Stimulated activated CD4-positive, alpha-beta T cell treated with anti-CD3 and anti-CD28 coated beads, Interleukin-12 subunit alpha, Interleukin-12 subunit beta, amount 100 ng/mL, for 4 hours (primary cell): ENCODE measurements at regions not wholly inside any gene's neighbourhood (a gene's known extent, or its start where the extent isn't known, plus 50 kb on each side); places are given as distances from the start of the nearest gene placed in this dataset.

ENCODE experiments used
- DNase-seq: peaks from one replicate; pipeline ENCODE4 v3.0.0-alpha.2; 2020

- no peak for DNase-seq
Observed at GRCh38 chr14:61129168-61129745, 148.2 kb downstream of the SLC38A6 start.

- DNase-seq, result no peak
Observed at GRCh38 chr14:61128382-61129167, 147.5 kb downstream of the SLC38A6 start.

GRCh38 chr14:61126603-61127498, 145.8 kb downstream of the SLC38A6 start:
- DNase-seq, result no peak

DNA sequence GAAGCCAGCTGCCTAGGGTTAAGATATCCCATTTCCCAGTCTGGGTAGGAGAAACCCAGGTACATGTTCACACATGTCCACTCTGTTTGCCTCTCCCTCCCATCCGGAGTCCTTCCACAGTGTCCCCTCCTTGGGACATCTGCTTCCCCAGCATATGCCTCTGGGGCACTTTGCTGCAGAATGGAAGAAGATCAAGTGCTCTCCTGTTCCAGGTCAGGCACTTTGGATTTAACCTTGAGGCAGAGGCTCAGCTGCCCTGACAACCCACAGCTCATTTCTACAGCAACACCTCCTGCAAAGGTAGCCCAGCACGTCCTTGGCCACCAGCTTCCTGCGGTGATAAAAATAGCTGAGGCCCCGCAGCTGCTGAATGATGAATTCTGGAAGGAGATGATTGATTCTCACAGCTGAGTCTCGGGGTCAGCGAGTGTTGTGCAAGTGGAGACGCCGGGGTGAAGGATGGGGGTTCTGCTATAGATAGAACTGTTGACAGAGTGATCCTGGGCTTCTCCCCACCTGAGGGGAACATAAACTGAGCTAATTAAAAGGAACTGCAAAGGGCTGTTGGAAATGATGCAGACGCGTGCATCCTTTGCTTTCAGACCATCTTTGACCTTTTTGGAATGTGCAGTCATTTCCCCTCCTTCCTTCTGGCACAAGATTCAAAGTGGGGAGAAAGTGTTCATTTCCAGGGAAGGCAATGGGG, 145.0 kb downstream of the SLC38A6 start:
- DNase-seq, result no peak

- DNase-seq, result no peak
Observed at GRCh38 chr14:61125041-61125866, 144.2 kb downstream of the SLC38A6 start.

GRCh38 chr14:61122862-61123261, 141.8 kb downstream of the SLC38A6 start:
- DNase-seq, result no peak

DNA sequence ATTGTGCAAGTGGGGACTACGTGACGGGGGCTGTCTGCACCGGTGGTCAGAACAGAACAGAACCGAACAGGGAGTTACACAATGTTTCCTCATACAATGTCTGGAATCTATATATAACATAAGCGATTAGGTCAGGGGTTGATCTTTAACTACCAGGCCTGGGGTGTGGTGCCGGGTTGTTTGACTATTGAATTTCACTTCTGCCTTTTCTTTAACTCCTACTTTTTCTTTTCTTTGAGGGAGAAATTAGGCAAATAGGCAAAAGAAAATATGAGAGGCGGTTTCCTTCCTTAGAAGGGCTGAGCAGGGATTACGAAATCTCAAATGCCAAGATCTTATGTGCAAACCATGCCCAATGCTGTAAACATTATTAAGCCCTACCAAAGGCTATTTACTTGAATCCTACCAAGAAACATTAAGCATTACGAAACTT, 140.3 kb downstream of the SLC38A6 start:
- DNase-seq, result no peak

- no peak for DNase-seq
Observed at GRCh38 chr14:61120576-61120975, 139.5 kb downstream of the SLC38A6 start.

GRCh38 chr14:61119006-61119405, 138.0 kb downstream of the SLC38A6 start:
- no peak for DNase-seq

GRCh38 chr14:61116369-61116768, 135.3 kb downstream of the SLC38A6 start:
- DNase-seq, result no peak

DNA sequence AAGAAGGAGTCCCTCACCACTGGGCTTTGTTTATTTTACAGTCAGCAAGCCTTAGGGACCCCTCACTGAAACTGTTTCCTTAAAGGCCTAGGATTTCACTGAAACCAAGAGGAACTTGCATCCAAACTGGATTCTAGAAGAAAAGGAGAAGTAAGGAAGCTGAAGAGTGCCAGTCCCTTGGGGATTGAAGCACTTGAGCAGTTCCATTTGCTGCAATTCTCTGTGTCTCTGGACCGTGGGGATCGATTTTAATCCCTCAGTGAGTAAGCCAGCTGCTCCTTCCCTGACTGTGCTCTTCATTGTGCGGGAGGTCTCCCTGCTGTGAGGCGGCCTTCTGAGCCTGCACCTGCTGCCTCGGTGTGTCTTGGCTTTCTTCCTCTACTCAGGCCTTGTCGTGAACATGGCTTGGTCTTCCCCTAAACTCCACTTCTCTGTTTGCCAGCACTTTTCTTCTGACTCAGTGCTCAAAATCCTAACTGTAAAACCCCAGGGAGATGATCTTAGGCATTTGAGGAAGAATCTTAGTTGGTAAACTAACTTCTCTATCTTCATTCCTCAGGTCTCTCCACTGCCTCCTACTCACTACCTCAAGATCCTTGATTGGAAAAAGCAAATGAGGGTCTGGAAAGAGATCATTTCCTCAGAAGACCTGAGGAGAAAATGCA, 132.6 kb downstream of the SLC38A6 start:
- no peak for DNase-seq

GRCh38 chr14:61112506-61112905, 131.5 kb downstream of the SLC38A6 start:
- no peak for DNase-seq

DNA sequence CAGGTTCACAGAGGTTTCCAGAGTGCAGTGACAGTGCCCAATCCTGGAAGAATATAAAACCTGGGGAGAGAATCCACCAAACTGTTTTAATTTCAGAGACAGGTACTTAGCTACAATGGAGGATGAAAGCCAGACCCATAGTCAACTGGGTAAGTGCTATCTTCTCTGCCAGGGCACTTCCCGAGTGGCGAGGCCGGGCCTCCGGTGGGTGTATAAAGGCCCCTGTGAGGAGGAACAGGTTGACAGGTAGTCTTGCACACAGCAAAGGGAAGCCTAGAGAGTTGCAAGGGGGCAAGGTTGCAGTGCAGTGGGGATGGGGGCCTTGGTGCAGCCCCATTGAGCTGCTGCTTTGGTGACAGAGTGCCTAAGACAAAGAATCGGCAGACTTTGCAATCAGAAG, 130.7 kb downstream of the SLC38A6 start:
- DNase-seq, result no peak

GRCh38 chr14:61111209-61111665, 130.2 kb downstream of the SLC38A6 start:
- no peak for DNase-seq

- no peak for DNase-seq
Observed at GRCh38 chr14:61110316-61111082, 129.5 kb downstream of the SLC38A6 start.

GRCh38 chr14:61109288-61109687, 128.2 kb downstream of the SLC38A6 start:
- no peak for DNase-seq

- DNase-seq, result no peak
Observed at GRCh38 chr14:61108496-61109141, 127.6 kb downstream of the SLC38A6 start.

DNA sequence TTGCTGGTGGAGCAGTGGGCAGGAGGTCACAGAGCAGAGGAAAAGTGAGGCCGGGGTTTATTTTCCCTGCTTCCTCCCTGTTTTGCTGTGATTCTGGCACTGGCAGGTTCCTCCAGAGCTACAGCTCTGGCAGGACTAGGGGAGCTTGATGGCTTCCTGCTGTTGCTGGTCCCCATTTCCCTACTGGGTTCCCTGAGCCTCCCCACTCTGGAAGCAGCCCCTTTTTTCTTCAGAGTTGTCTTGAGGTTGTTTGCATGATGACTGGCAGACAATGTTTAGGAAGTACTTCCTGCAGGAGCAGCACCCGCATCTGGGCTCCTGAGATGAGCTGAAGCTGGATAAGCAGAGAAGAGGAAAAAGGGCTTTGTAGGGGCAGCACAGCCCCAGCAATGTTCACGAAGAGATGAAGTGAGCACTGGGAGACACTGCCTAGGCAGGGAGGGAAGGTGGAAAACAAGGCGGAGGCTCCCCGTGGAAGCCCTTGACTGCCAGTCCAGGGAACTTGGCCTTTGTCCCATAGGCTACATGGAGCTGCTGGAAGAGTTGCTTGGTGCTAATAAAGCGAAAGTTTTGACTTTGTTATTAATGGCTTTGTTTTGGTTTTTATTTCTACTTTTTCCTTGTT, 126.9 kb downstream of the SLC38A6 start:
- DNase-seq, result no peak

DNA sequence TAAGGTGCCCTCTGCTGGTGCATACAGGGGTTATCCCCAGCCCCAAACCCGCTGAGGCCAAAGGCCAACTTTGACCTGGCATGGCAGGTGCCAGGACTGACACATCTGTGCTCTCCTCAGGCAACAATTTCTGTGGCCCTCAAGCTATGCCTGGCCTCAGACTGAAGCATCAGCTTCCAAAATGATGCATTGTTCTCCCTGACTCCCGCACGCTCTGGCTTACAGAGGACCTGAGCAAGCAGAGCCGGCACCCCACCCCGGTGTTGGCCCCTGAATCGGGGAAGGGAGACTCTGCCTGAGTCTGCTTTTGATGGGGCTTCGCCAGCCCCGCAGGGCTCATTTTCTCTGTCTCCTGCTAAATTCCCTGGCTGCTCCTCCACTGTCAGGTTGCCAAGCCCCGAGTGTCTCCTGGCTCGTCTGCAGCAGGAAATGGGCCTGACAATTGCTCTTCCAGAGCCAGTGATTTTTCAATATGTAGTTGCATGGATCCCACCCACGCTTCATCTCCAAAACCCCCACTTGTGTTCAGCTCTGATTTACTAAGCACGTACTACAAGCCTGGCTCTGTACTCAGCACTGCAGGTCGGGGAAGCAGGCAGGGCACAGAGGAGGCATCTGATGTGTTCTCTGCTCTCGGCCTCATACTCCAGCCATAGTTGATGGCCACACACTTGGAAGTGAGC, 126.1 kb downstream of the SLC38A6 start:
- DNase-seq, result no peak
